ENCODE measurements at regions not wholly inside any gene's neighbourhood (a gene's known extent, or its start where the extent isn't known, plus 50 kb on each side); places are given as distances from the start of the nearest gene placed in this dataset.

GRCh38 chr14:42214981-42215491 is 608.4 kb downstream of the LRFN5 start:
- no peak overlapping the region for H2AFZ ChIP-seq (ENCODE audit: low read depth, low read length)
- H3K4me3 ChIP-seq (ENCODE audit: low read length) = no peak overlapping the region
- H3K9me3 ChIP-seq (ENCODE audit: low read length) = no peaks in the 10 kb centered on the region
- H3K36me3 ChIP-seq (ENCODE audit: insufficient read depth, low read length) = no peaks in the 10 kb centered on the region
- H3K4me1 ChIP-seq (ENCODE audit: insufficient read depth, low read length) = peaks cover 5% of the 10 kb centered on the region
- no peaks in the 10 kb centered on the region for H3K27me3 ChIP-seq (ENCODE audit: insufficient read depth, low read length)

GRCh38 chr14:42200957-42201356 is 594.3 kb downstream of the LRFN5 start:
- H3K36me3 ChIP-seq (ENCODE audit: insufficient read depth, low read length) = no peaks in the 10 kb centered on the region
- no peaks in the 10 kb centered on the region for H3K27me3 ChIP-seq (ENCODE audit: insufficient read depth, low read length)
- no peaks in the 10 kb centered on the region for H3K9me3 ChIP-seq (ENCODE audit: low read length)
- H2AFZ ChIP-seq (ENCODE audit: low read depth, low read length) = no peak overlapping the region
- no peaks in the 10 kb centered on the region for H3K4me1 ChIP-seq (ENCODE audit: insufficient read depth, low read length)
- H3K4me3 ChIP-seq (ENCODE audit: low read length) = no peak overlapping the region

GRCh38 chr14:42198010-42198409 is 591.3 kb downstream of the LRFN5 start:
- H3K4me1 ChIP-seq (ENCODE audit: insufficient read depth, low read length) = no peaks in the 10 kb centered on the region
- no peak overlapping the region for H3K4me3 ChIP-seq (ENCODE audit: low read length)
- H3K27me3 ChIP-seq (ENCODE audit: insufficient read depth, low read length) = no peaks in the 10 kb centered on the region
- H2AFZ ChIP-seq (ENCODE audit: low read depth, low read length) = no peak overlapping the region
- H3K9me3 ChIP-seq (ENCODE audit: low read length) = no peaks in the 10 kb centered on the region
- H3K36me3 ChIP-seq (ENCODE audit: insufficient read depth, low read length) = no peaks in the 10 kb centered on the region

GRCh38 chr14:42192738-42193653 is 586.3 kb downstream of the LRFN5 start:
- Histone ChIP-seq H3K4me1 (ENCODE audit: insufficient read depth, low read length) (peaks cover 4% of the 10 kb centered on the region), H3K27me3 (ENCODE audit: insufficient read depth, low read length) (no peaks in the 10 kb centered on the region), H3K4me3 (ENCODE audit: low read length) (no peak overlapping the region), H3K9me3 (ENCODE audit: low read length) (no peaks in the 10 kb centered on the region), H3K36me3 (ENCODE audit: insufficient read depth, low read length) (no peaks in the 10 kb centered on the region), H2AFZ (ENCODE audit: low read depth, low read length) (no peak overlapping the region)

GRCh38 chr14:42190744-42191143 is 584.1 kb downstream of the LRFN5 start:
- Histone ChIP-seq H2AFZ (ENCODE audit: low read depth, low read length) (no peak overlapping the region), H3K27me3 (ENCODE audit: insufficient read depth, low read length) (no peaks in the 10 kb centered on the region), H3K9me3 (ENCODE audit: low read length) (no peaks in the 10 kb centered on the region), H3K4me3 (ENCODE audit: low read length) (no peak overlapping the region), H3K4me1 (ENCODE audit: insufficient read depth, low read length) (peaks cover 4% of the 10 kb centered on the region), H3K36me3 (ENCODE audit: insufficient read depth, low read length) (no peaks in the 10 kb centered on the region)

GRCh38 chr14:42187846-42188245 is 581.2 kb downstream of the LRFN5 start:
- Histone ChIP-seq H3K4me1 (ENCODE audit: insufficient read depth, low read length) (peaks cover 4% of the 10 kb centered on the region), H2AFZ (ENCODE audit: low read depth, low read length) (no peak overlapping the region)

DNA sequence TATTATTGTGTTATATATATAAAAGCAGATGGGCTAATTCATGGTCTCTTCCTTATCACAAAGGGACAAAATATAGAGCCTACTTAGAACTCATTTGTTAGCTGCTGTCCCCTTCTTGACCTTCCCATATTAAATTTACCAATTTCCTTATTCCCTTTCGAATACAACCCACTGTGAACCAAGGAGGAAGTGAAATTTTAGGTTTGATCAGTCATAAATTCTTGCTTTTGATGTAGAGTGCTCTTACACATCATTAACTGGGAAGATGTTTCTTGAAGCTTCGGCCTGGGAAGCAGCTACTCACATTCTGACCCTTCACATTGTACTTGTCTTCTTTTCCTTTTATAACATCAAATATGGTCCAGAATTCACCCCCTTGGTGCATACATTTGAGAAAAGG is 579.0 kb downstream of the LRFN5 start:
- Histone ChIP-seq H3K36me3 (ENCODE audit: insufficient read depth, low read length) (no peaks in the 10 kb centered on the region), H3K9me3 (ENCODE audit: low read length) (no peaks in the 10 kb centered on the region), H3K4me1 (ENCODE audit: insufficient read depth, low read length) (no peaks in the 10 kb centered on the region), H2AFZ (ENCODE audit: low read depth, low read length) (no peak overlapping the region), H3K27me3 (ENCODE audit: insufficient read depth, low read length) (no peaks in the 10 kb centered on the region), H3K4me3 (ENCODE audit: low read length) (no peak overlapping the region)

More at GRCh38 chr14:42187846-42188245, 581.2 kb downstream of the LRFN5 start:
- Histone ChIP-seq H3K9me3 (ENCODE audit: low read length) (no peaks in the 10 kb centered on the region), H3K36me3 (ENCODE audit: insufficient read depth, low read length) (no peaks in the 10 kb centered on the region), H3K4me3 (ENCODE audit: low read length) (no peak overlapping the region), H3K27me3 (ENCODE audit: insufficient read depth, low read length) (no peaks in the 10 kb centered on the region)

- H3K4me1 ChIP-seq (ENCODE audit: insufficient read depth, low read length) = no peaks in the 10 kb centered on the region
- H3K36me3 ChIP-seq (ENCODE audit: insufficient read depth, low read length) = no peaks in the 10 kb centered on the region
- no peaks in the 10 kb centered on the region for H3K27me3 ChIP-seq (ENCODE audit: insufficient read depth, low read length)
- no peak overlapping the region for H2AFZ ChIP-seq (ENCODE audit: low read depth, low read length)
- H3K9me3 ChIP-seq (ENCODE audit: low read length) = no peaks in the 10 kb centered on the region
- no peak overlapping the region for H3K4me3 ChIP-seq (ENCODE audit: low read length)
Observed at GRCh38 chr14:42174357-42174756, 567.7 kb downstream of the LRFN5 start.

GRCh38 chr14:42173206-42173605 is 566.5 kb downstream of the LRFN5 start:
- H3K9me3 ChIP-seq (ENCODE audit: low read length) = no peaks in the 10 kb centered on the region
- H3K4me1 ChIP-seq (ENCODE audit: insufficient read depth, low read length) = no peaks in the 10 kb centered on the region
- H2AFZ ChIP-seq (ENCODE audit: low read depth, low read length) = no peak overlapping the region
- H3K27me3 ChIP-seq (ENCODE audit: insufficient read depth, low read length) = no peaks in the 10 kb centered on the region
- no peak overlapping the region for H3K4me3 ChIP-seq (ENCODE audit: low read length)
- H3K36me3 ChIP-seq (ENCODE audit: insufficient read depth, low read length) = no peaks in the 10 kb centered on the region

- H3K27me3 ChIP-seq (ENCODE audit: insufficient read depth, low read length) = no peaks in the 10 kb centered on the region
- no peak overlapping the region for H3K4me3 ChIP-seq (ENCODE audit: low read length)
- no peaks in the 10 kb centered on the region for H3K9me3 ChIP-seq (ENCODE audit: low read length)
- H3K4me1 ChIP-seq (ENCODE audit: insufficient read depth, low read length) = no peaks in the 10 kb centered on the region
- H3K36me3 ChIP-seq (ENCODE audit: insufficient read depth, low read length) = no peaks in the 10 kb centered on the region
- no peak overlapping the region for H2AFZ ChIP-seq (ENCODE audit: low read depth, low read length)
Observed at GRCh38 chr14:42172304-42172703, 565.6 kb downstream of the LRFN5 start.

DNA sequence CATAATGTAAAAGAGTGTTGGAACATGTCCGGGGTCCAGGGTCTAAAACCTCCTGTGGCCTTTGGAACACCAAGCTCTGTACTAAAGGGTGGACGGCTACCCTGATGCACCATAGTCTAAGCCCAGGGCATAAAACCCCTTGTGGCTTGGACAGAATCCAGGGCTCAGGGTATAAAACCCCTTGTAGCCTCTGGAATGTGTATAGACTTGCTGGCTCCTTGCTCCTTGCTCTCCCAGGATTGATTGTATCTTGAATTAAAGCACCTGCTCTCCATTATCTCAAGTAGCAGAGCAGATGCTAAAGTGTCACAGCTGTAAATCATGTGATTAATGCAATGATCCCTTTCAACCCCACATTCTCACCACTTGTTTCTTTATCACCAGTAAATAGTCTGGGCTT is 556.5 kb downstream of the LRFN5 start:
- Histone ChIP-seq H3K36me3 (ENCODE audit: insufficient read depth, low read length) (no peaks in the 10 kb centered on the region), H3K4me3 (ENCODE audit: low read length) (no peak overlapping the region), H3K27me3 (ENCODE audit: insufficient read depth, low read length) (no peaks in the 10 kb centered on the region), H3K9me3 (ENCODE audit: low read length) (no peaks in the 10 kb centered on the region), H2AFZ (ENCODE audit: low read depth, low read length) (no peak overlapping the region), H3K4me1 (ENCODE audit: insufficient read depth, low read length) (no peaks in the 10 kb centered on the region)

- H3K4me1 ChIP-seq (ENCODE audit: insufficient read depth, low read length) = no peaks in the 10 kb centered on the region
Observed at GRCh38 chr14:42159138-42159537, 552.5 kb downstream of the LRFN5 start.

DNA sequence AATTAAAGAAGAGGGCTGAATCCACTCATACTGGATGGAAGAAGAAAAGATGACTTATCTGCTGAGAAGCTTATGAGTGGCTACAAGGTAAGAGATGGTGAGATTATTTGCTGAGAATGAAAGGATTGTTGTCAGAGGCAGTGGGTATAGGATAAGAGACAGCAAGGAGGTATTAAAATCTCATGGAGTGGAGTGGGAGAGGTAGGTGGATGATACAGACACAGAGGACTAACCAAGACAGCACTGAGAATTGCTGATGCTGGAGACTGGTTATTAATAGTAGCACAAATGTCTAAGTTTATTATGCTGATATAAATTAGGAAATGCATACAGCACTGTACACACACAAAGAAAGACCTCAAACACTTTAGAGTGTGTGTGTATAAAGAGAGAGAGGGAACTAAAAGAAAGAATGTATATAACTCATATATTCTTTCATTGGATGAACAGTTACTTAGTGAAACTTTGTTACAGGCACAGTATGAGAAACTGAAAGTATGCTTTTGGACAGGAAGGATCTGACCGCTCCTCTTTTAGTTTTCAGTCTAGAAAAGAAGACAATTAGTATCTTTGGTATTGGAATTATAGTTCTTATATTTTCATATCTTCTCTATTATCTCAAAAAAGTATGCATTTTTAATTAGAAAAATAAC is 543.1 kb downstream of the LRFN5 start:
- H3K4me3 ChIP-seq (ENCODE audit: low read length) = no peak overlapping the region
- no peak overlapping the region for H2AFZ ChIP-seq (ENCODE audit: low read depth, low read length)
- no peaks in the 10 kb centered on the region for H3K4me1 ChIP-seq (ENCODE audit: insufficient read depth, low read length)
- H3K9me3 ChIP-seq (ENCODE audit: low read length) = no peaks in the 10 kb centered on the region
- H3K27me3 ChIP-seq (ENCODE audit: insufficient read depth, low read length) = no peaks in the 10 kb centered on the region
- H3K36me3 ChIP-seq (ENCODE audit: insufficient read depth, low read length) = no peaks in the 10 kb centered on the region

More at GRCh38 chr14:42159138-42159537, 552.5 kb downstream of the LRFN5 start:
- Histone ChIP-seq H3K9me3 (ENCODE audit: low read length) (no peaks in the 10 kb centered on the region), H3K4me3 (ENCODE audit: low read length) (no peak overlapping the region), H2AFZ (ENCODE audit: low read depth, low read length) (no peak overlapping the region), H3K27me3 (ENCODE audit: insufficient read depth, low read length) (no peaks in the 10 kb centered on the region), H3K36me3 (ENCODE audit: insufficient read depth, low read length) (no peaks in the 10 kb centered on the region)

Measured in neuron (in vitro differentiated cells).